ENCODE measurements at regions not wholly inside any gene's neighbourhood (a gene's known extent, or its start where the extent isn't known, plus 50 kb on each side); places are given as distances from the start of the nearest gene placed in this dataset.
"Not testable (repeated sequence)": the region's sequence is repeated elsewhere in the genome, so short reads cannot be mapped to it uniquely, and the experiment has no call there.

DNA sequence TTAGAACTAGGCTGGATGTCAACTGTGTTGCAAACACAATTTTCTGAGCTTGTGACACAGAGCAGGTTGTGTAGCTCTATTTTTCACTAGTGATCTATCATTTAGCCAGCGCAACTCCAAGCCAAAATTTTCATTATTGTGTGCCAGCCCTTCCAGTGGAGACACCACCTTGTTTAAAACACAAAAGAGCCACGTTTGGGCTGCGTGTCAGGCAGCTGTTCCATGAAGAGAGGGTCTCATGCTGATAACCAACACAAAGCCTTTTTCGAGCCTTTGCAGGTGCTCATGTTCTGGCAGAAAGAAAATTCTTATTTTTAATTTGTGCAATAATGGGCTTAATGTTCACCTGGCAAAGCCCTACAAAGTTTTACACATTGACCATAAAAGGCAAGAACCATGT, 237.6 kb upstream of the RGMB start:
- no peak for DNase-seq (ENCODE audit: extremely low spot score)
- TF ChIP-seq, protein P1, sequence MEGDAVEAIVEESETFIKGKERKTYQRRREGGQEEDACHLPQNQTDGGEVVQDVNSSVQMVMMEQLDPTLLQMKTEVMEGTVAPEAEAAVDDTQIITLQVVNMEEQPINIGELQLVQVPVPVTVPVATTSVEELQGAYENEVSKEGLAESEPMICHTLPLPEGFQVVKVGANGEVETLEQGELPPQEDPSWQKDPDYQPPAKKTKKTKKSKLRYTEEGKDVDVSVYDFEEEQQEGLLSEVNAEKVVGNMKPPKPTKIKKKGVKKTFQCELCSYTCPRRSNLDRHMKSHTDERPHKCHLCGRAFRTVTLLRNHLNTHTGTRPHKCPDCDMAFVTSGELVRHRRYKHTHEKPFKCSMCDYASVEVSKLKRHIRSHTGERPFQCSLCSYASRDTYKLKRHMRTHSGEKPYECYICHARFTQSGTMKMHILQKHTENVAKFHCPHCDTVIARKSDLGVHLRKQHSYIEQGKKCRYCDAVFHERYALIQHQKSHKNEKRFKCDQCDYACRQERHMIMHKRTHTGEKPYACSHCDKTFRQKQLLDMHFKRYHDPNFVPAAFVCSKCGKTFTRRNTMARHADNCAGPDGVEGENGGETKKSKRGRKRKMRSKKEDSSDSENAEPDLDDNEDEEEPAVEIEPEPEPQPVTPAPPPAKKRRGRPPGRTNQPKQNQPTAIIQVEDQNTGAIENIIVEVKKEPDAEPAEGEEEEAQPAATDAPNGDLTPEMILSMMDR (IDR thresholded peaks at IDR 0.05; ENCODE audit: control extremely low read depth, extremely low read depth, low read depth, missing control alignments): no peak
- CTCF ChIA-PET: interaction anchor here (1.9 kb wide), 1 partner anchor 9 kb away, joined by 5 read pairs; no protein-coding TSS in a partner anchor
- POLR2A ChIA-PET: no interaction called here

DNA sequence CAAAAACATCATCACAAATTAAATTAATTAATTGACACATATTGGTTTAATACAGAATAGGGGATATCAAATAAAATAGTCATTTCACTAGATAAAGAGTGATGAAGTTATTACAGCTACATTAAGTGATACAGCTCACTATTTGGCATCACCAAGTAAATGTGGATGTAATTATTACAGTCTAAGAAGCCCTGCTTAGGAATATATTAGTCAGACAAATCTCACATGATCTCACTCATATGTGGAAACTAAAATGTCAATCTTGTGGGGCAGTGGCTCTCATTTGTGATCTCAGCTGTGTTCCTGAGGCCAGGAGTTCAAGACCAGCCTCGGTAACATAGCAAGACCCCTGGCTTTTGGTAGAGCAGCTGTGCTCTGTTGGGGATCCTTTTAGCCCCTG, 233.4 kb upstream of the RGMB start:
- ChIA-PET CTCF (interaction anchor here (0.7 kb wide), 1 partner anchor 28 kb away, joined by 4 read pairs; no protein-coding TSS in a partner anchor), POLR2A (no interaction called here)
- TF ChIP-seq, protein P1 (IDR thresholded peaks at IDR 0.05; ENCODE audit: control extremely low read depth, extremely low read depth, low read depth, missing control alignments): no peak

GRCh38 chr5:98541641-98542040, 231.8 kb upstream of the RGMB start:
- ChIA-PET POLR2A (no interaction called here), CTCF (no interaction called here)
- no peak for DNase-seq (ENCODE audit: extremely low spot score)
- TF ChIP-seq, protein P1 (IDR thresholded peaks at IDR 0.05; ENCODE audit: control extremely low read depth, extremely low read depth, low read depth, missing control alignments): no peak

More for the DNA sequence above, 233.4 kb upstream of the RGMB start:
- DNase-seq (ENCODE audit: extremely low spot score): no peak

GRCh38 chr5:98543490-98543889, 230.0 kb upstream of the RGMB start:
- TF ChIP-seq, protein P1 (IDR thresholded peaks at IDR 0.05; ENCODE audit: control extremely low read depth, extremely low read depth, low read depth, missing control alignments): no peak
- no peak for DNase-seq (ENCODE audit: extremely low spot score)
- ChIA-PET CTCF (no interaction called here), POLR2A (no interaction called here)

DNA sequence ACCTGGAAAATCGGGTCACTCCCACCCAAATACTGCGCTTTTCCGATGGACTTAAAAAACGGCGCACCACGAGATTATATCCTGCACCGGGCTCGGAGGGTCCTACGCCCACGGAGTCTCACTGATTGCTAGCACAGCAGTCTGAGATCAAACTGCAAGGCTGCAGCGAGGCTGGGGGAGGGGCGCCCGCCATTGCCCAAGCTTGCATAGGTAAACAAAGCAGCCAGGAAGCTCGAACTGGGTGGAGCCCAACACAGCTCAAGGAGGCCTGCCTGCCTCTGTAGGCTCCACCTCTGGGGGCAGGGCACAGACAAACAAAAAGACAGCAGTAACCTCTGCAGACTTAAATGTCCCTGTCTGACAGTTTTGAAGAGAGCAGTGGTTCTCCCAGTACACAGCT, 226.5 kb upstream of the RGMB start:
- CTCF ChIA-PET, POLR2A ChIA-PET: not testable (repeated sequence)

DNA sequence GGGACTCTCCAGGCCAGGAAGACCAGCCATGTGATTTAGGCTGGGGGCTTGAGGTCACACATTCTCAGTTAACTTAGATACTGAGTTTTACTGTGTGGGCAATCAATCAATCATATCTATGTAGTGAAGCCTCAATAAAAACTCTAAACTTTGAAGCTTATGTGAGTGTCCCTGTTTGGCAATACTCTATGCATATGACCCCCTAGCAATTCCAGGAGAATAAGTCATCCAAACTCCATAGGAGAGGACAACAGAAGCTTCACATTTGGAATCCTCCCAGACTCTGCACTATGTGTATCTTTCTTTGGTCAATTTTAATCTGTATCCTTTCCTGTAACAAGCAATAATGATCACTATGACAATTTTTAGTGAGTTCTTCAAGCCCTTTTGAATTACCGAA, 216.8 kb upstream of the RGMB start:
- POLR2A ChIA-PET: no interaction called here
- TF ChIP-seq, protein P1 (IDR thresholded peaks at IDR 0.05; ENCODE audit: control extremely low read depth, extremely low read depth, low read depth, missing control alignments): no peak
- DNase-seq (ENCODE audit: extremely low spot score): no peak
- CTCF ChIA-PET: interaction anchor here (1.6 kb wide), 1 partner anchor 53 kb away, joined by 3 read pairs; no protein-coding TSS in a partner anchor

More for the DNA sequence above, 226.5 kb upstream of the RGMB start:
- not testable (repeated sequence) for DNase-seq (ENCODE audit: extremely low spot score)

DNA sequence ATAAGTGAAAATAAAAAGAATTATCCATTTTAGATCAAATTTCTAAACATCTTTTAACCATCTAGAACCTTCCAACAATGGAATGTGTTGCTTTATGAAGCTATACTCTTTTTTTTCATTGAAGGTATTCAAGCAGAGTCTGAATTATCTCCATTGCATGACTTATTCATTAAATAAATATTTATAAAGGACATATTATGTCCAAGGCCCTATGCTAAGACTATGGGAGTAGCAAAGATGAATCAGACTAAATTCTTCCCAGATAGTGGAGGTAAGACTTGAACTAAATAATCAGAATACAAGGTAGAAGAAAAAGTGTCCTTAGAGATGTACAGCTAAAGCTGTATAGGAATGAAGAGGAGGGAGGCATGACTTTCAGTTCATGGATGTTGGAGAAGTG, 215.5 kb upstream of the RGMB start:
- TF ChIP-seq, protein P1 (IDR thresholded peaks at IDR 0.05; ENCODE audit: control extremely low read depth, extremely low read depth, low read depth, missing control alignments): no peak
- ChIA-PET POLR2A (no interaction called here), CTCF (interaction anchor here (1.0 to 1.6 kb wide), 2 partner anchors 35 to 54 kb away, joined by 3 read pairs; no protein-coding TSS in a partner anchor)
- no peak for DNase-seq (ENCODE audit: extremely low spot score)

Measured in GM10248 (cell line).